GM19238 (cell line): ENCODE measurements at regions not wholly inside any gene's neighbourhood (a gene's known extent, or its start where the extent isn't known, plus 50 kb on each side); places are given as distances from the start of the nearest gene placed in this dataset.

Experiments used
- DNase-seq: peaks from one replicate; pipeline ENCODE4 v3.0.0; 2011; ENCODE audit warnings: low spot score; ENCODE audit not compliant: insufficient read length

- DNase-seq = no peak
These were observed 362.7 kb upstream of the ADAMTS16 start for GRCh38 chr5:4777435-4777834.

DNA sequence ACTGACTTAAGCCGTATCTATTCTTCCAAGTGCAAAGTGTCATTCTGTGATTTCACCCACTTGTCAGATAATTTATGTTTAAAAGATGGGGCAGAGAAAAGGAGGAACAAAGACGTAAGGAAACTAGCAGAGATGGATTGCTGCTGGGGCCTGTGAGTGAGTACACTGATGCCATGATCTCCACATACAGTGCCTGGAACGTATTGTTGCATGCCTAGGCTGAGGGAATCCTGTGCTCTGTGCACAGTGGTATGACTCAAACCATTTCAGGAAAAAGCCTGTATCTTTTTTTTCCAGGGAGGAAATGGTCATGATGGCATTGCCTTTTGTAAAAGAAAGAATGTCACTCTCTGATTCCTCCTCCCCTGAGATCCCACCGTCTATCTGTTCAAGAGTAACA, 359.5 kb upstream of the ADAMTS16 start:
- DNase-seq = no peak

- DNase-seq = no peak
These were observed 358.8 kb upstream of the ADAMTS16 start for GRCh38 chr5:4781299-4781698.

- no peak for DNase-seq
These were observed 354.2 kb upstream of the ADAMTS16 start for GRCh38 chr5:4785971-4786370.

DNA sequence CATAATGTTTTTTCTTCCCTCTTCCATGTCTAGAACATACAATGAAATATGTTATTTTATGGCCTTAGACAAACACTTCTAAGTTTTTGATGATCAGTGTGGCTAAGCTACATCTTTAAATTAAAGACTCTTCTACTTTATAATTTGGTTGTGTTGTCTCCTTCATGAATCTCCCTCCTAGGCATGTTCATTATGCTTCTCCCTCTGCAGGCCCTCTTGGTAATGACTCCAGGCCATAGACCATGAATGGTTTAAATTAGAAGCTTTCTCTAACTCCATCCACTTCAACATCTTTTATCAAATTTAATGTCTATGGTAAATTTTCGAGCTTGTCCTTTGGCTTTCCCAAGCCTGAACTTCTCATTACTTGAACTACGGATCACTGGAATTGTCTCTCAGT, 342.7 kb upstream of the ADAMTS16 start:
- DNase-seq = no peak

DNA sequence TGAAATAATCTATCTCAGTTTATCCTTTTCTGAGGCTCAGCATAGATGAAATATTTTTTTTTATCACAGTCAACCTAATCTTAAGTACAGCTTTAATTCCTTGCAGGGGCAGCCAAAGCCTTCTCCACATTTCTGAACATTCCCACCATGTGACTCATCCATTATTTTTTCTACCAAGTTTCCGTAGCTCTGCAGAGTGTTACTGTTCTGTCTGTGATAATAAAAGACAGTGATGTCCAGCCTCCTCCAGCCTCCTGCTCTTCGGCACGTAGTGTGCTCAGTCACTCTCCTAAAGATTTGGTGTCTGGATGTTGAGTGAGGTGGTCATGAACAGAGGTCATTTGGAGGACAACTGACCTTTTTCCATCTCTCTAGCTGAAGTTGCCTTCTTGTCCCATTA, 338.1 kb upstream of the ADAMTS16 start:
- DNase-seq = no peak

- DNase-seq = no peak
These were observed 335.3 kb upstream of the ADAMTS16 start for GRCh38 chr5:4804691-4805360.

- no peak for DNase-seq
These were observed 325.1 kb upstream of the ADAMTS16 start for GRCh38 chr5:4815002-4815401.

GRCh38 chr5:4817767-4818166, 322.4 kb upstream of the ADAMTS16 start:
- no peak for DNase-seq

- no peak for DNase-seq
These were observed 308.8 kb upstream of the ADAMTS16 start for GRCh38 chr5:4831325-4831724.

GRCh38 chr5:4832471-4832870, 307.7 kb upstream of the ADAMTS16 start:
- no peak for DNase-seq

- DNase-seq = no peak
These were observed 306.9 kb upstream of the ADAMTS16 start for GRCh38 chr5:4833104-4833738.

- DNase-seq = no peak
These were observed 302.6 kb upstream of the ADAMTS16 start for GRCh38 chr5:4837489-4838058.

DNA sequence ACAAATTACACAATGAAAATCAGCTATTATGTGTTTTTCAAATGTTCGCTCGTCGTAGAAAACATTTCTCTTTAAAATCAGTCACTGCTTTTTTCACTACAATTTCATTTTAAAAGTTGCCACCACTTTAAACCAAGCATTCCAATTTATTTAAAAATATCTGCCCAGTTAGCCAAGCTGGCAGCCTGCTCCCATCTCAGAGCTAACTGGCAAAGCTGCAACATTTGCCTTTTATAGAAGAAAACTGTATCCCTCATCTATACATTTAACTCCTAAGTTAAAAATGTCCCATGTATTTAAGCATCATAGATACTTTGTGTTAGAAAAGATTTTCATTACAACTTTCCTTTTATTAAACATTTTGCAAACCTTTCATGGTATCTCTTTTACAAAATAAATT, 294.9 kb upstream of the ADAMTS16 start:
- no peak for DNase-seq

GRCh38 chr5:4847766-4848165, 292.4 kb upstream of the ADAMTS16 start:
- DNase-seq = no peak

DNA sequence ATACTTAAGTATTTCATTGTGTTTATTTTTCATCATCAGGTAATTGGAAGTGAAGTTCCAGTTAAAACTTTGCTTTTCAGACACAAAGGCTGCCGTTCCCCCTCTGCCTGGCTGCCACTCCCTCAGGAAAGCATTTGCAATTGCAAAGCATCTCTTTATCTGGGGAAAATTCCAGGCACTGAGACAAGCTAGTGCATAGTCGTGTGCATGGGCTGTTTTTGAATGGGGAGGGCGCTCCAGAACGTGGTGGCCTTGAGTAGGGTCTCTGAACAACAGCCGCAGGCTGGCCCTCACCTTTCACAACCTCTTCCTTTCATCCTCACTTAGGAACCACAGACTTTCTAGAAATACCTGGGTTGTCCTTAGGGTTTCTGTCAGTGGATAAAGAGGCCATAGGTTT, 285.1 kb upstream of the ADAMTS16 start:
- no peak for DNase-seq

DNA sequence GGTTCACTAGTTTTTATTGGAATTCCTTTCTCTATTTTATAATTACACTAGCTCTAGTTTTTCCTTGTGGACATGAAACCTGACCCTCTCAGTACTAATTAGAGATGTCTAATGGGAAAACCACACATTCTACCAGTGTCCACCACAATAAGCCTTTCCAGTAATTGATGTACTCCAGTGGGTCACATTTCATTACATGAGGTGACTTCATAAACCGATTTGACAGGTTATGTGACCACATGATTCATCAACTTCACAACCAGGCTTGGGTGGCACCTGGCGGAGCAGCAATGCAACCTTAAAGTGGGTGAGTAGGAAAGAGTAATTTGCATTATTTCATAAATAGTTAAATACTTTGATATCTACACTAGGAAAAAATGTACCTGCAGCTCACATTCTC, 284.2 kb upstream of the ADAMTS16 start:
- no peak for DNase-seq

DNA sequence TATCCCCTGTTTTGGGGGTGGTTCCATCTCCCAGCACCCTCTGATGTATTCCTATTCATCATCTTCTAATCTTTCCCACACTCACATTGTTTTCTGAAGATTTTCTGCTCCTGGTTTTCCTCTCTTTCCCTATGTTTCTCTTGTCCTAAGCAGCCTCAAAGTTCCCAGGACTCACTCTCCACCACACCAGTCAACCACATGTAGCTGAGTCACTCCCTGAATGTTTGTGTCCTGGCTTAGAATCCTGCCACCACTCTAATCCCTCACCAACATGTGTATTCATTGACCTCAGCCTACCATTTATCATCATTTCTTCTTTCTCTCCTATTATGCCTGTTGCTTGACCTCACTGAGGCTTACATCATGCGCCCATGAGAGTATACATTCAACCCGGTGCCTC, 282.4 kb upstream of the ADAMTS16 start:
- no peak for DNase-seq

DNA sequence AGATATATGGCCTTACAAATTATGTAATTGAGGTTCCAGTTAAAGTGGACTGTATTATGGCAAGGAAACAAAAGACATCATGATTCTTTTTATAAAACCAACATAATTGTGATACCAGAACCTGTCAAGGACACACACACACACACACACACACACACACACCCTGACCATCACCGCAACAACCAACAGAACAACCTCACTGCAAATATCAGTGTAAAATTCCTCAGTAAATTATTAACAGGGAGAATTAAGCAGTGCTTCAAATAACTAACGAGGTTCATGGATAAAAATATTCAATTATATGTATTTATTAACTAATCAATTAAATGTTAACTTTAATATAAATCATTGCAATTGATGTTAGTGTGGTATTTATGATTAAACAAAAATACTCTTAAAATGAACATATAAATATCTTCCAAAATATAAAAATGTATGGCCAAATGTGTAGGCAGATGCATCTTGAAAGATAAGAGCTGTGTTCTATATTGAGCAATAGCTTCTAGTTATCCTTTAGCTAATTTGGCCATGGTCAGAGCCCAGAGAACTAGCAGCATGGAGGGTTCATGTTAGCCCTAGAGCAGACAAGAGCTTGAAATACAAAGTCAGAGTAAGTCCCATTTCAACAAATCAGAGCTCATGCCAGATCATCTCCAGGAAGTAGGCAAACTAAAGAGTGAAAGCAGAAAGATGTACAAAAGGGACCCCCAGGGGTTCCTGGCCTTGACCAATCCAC, 280.5 kb upstream of the ADAMTS16 start:
- DNase-seq = no peak

GRCh38 chr5:4860631-4861030, 279.5 kb upstream of the ADAMTS16 start:
- DNase-seq = no peak

GRCh38 chr5:4862500-4862899, 277.6 kb upstream of the ADAMTS16 start:
- no peak for DNase-seq

GRCh38 chr5:4866131-4866659, 273.9 kb upstream of the ADAMTS16 start:
- no peak for DNase-seq
